ENCODE measurements at regions not wholly inside any gene's neighbourhood (a gene's known extent, or its start where the extent isn't known, plus 50 kb on each side); places are given as distances from the start of the nearest gene placed in this dataset.

DNA sequence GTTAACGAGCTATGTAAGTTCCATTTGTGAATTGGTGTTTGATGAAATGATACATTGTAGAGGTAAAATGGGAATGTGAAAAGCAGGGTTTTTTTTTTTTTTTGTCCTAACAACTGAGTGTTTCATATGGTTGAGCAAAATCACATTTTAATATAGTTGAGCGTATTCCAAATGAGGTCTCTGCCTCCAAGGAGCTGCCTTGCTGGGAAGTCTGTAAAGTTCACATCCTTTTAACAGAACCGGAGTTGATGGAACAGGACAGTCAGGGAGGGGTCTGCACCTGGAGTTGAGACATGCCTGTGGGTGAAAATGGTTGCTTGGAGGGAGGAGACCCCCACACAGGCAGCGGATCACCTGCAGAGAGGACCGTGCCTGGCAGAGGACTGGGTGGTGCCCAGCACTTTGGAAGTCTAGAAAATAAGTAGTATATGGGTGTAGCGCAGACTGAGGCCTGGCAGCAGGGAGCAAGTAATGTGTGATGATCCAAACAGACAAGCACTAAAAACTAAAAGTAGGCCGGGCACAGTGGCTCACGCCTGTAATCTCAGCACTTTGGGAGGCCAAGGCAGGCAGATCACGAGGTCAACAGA lies 75.2 kb upstream of the UBAC2 start:
- DNase-seq: no peak

GRCh38 chr13:99126821-99127220 lies 73.8 kb upstream of the UBAC2 start:
- DNase-seq: no peak

DNA sequence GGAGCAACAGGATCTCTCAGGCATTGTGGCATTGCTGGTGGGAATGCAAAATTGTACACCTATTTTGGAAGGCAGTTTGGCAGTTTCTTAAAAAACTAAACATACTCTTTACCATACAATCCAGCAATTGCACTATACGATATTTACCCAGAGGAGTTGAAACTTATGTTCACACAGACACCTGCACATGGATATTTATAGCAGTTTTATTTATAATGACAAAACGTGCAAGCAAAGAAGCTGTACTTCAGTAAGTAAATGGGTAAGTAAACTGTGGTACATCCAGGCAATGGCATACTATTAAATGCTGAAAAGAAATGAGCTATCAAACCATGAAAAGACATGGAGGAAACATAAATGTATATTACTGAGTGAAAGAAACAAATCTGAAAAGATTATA lies 71.6 kb upstream of the UBAC2 start:
- no peak for DNase-seq

DNA sequence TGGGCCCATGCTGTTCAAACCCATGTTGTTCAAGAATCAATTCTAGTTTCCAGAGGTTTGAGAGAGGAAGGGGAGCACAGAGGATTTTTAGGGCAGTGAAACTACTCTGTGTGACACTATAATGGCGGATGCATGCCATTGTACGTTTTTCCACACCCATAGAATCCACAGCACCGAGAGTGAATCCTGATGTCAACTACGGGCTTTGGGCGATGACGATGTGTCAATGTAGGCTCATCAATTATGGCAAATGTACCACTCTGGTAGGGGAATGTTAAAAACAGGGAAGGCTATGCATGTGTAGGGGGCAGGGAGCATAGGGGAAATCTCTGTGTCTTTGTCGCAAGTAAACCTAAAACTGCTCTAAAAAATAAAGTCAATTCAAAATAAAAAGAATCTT lies 70.7 kb upstream of the UBAC2 start:
- no peak for DNase-seq

DNA sequence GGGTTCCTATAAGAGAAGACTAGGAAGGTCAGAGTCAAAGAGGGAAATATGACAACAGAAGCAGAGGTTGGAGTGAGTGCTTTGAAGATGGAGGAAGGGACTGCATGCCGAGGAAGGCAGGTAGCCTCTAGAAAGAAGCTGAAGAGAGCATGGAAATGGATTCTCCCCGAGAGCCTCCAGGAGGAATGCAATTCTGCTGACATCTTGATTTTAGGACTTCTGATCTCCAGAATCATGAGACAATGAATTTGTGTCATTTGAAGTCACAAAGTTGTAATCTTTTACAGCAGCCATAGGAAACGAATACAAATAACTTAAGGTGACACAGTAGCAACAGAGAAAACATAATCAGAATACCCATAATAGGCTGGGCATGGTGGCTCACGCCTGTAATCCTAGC lies 69.2 kb upstream of the UBAC2 start:
- DNase-seq: no peak

DNA sequence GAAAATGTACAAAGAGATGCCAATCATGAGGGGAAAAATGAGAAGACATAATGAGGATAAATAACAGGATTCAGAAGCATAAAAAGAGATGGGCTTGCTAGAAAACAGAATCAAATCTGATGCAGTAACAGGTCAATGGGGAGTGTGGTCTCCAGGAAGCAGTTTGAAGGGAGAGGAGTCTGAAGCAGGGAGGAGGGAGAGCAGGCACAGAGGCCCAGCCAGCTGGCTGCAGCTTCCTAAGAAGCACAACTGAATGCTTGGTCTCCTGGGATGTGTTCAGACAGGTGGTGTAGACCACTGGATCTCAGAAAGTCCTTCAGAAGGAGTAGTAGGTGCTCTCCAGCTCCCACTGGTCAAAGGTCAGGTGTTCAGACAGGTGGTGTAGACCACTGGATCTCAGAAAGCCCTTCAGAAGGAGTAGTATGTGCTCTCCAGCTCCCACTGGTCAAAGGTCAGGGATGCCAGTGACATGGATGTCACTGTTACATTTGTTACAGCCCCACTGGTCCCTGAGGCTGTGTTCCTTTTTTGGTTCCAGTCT lies 68.3 kb upstream of the UBAC2 start:
- DNase-seq: no peak

DNA sequence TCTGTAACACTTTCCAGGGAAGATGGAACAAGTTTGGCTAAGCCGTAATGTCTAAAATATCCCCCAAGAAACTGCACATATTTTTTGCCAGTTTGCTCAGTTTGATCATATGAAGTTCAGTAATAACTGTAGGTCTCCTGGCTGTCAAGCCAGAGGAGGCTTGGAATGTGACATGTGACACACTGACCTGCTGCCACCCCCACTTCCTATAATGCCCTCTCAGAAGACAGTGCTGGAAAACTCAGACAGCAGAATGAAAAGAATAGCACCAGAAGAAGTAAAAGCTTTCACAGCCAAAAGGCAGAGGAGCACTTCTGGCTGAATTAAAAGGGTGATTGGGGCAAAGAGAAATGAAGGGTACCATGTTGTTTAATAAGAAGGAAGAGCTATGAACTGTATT lies 67.4 kb upstream of the UBAC2 start:
- no peak for DNase-seq

- no peak for DNase-seq
These were observed 66.8 kb upstream of the UBAC2 start for GRCh38 chr13:99133848-99134247.

DNA sequence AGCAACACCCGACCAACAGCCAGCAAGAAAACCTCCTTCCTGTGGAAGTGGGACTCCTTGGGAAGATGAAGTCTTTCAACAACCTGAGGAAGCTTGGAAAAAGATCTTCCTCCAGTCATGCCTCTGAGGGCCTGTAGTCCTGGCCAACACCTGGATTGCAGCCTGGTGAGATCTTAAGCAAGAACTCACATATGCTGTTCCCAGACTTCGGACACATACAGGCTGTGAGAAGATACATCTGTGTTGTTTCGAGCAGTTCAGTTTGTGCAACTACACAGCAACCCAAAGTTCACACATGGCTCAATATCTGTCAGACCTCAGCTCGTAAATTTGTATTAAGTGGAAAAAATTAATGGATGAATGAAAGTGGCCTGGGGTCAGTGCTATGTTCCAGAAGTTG lies 65.1 kb upstream of the UBAC2 start:
- no peak for DNase-seq

GRCh38 chr13:99136427-99136954 lies 64.2 kb upstream of the UBAC2 start:
- no peak for DNase-seq

- no peak for DNase-seq
These were observed 59.8 kb upstream of the UBAC2 start for GRCh38 chr13:99140831-99141230.

GRCh38 chr13:99143904-99144303 lies 56.8 kb upstream of the UBAC2 start:
- no peak for DNase-seq

DNA sequence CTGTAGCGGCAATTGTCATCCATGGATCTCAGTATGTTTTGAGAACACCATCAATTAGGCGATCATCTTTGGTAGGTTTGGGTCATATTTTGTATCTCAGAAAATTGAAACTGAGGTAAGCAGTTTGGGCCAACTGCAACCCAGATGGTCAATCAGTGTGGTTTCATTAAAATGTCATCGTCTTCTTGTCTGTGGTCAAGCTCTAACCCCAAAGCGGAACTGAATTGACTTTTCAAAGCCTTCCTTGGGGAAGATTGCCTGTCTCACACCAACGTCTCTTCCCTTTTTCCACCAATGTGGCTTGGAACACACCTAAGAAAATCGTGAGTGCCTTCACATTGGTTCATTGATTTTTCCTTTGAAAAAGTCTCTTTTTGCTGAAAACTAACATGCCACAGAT lies 56.3 kb upstream of the UBAC2 start:
- no peak for DNase-seq

- DNase-seq: no peak
These were observed 55.2 kb upstream of the UBAC2 start for GRCh38 chr13:99145461-99145860.

DNA sequence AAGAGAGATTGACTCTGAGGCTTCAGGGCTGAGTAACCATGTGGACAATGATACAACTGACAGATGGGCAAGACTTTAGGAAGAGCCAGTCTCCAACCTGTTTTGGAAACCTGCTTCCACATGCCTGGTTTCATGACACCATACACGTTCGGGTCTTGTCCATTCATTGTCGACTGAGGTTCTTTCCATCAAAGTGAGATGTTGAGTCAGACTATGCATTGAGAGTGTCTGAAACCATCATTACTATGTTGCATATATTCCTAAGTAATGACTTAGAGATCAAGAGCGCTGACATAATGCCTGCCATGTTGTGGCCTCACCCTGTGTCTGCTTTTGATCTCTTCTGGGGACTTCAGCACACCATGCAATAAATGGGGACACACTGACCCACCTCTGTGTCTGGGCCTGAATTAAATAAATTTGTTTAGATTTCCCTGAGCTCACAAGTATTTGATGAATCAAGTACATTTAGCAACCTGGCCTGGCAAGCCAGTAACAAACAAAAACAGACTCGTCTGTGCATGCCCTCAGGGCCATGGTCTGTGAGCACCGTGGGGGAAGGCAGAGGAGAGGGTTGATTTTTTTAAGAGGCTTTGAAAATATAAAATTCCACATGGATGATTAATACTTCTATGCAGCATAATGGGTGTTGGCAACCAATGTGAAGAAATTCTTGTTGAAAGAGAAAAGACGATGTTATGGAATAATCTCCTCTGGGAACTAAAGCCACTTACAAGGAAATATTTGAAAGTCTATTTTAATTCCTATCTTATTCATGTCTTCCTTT lies 49.9 kb upstream of the UBAC2 start:
- no peak for DNase-seq
